ENCODE measurements at regions not wholly inside any gene's neighbourhood (a gene's known extent, or its start where the extent isn't known, plus 50 kb on each side); places are given as distances from the start of the nearest gene placed in this dataset.

GRCh38 chr18:46273861-46274260 is 169.7 kb downstream of the HAUS1 start:
- no peak for DNase-seq (ENCODE audit: insufficient read length, low spot score, missing footprints)
- Histone ChIP-seq H3K4me2 (ENCODE audit: insufficient read depth, low read length) (no peak overlapping the region), H3K27me3 (ENCODE audit: insufficient read depth, low read length) (no peaks in the 10 kb centered on the region), H3K79me2 (ENCODE audit: insufficient read depth, low read length) (no peaks in the 10 kb centered on the region), H2AFZ (ENCODE audit: low read length) (no peak overlapping the region), H3K9me3 (ENCODE audit: low read depth, low read length) (no peaks in the 10 kb centered on the region), H3K4me3 (ENCODE audit: insufficient read depth, low read length) (no peak overlapping the region), H3K36me3 (ENCODE audit: insufficient read depth, low read length) (no peaks in the 10 kb centered on the region), H4K20me1 (ENCODE audit: insufficient read depth, low read length) (peaks cover 3% of the 10 kb centered on the region), H3K27ac (ENCODE audit: low read depth, low read length) (no peak overlapping the region), H3K4me1 (ENCODE audit: insufficient read depth, low read length) (peaks cover 14% of the 10 kb centered on the region)
- TF ChIP-seq CTCF (IDR thresholded peaks at IDR 0.05; ENCODE audit: extremely low read depth, low read depth, low read length), result no peak

- Histone ChIP-seq H4K20me1 (ENCODE audit: insufficient read depth, low read length) (peaks cover 4% of the 10 kb centered on the region), H3K36me3 (ENCODE audit: insufficient read depth, low read length) (no peaks in the 10 kb centered on the region), H3K4me1 (ENCODE audit: insufficient read depth, low read length) (peaks cover 17% of the 10 kb centered on the region), H3K27ac (ENCODE audit: low read depth, low read length) (no peak overlapping the region), H3K79me2 (ENCODE audit: insufficient read depth, low read length) (no peaks in the 10 kb centered on the region), H3K4me3 (ENCODE audit: insufficient read depth, low read length) (no peak overlapping the region), H2AFZ (ENCODE audit: low read length) (no peak overlapping the region), H3K4me2 (ENCODE audit: insufficient read depth, low read length) (no peak overlapping the region), H3K27me3 (ENCODE audit: insufficient read depth, low read length) (no peaks in the 10 kb centered on the region), H3K9me3 (ENCODE audit: low read depth, low read length) (no peaks in the 10 kb centered on the region)
- no peak for TF ChIP-seq CTCF (IDR thresholded peaks at IDR 0.05; ENCODE audit: extremely low read depth, low read depth, low read length)
- no peak for DNase-seq (ENCODE audit: insufficient read length, low spot score, missing footprints)
Observed at GRCh38 chr18:46274266-46274665, 170.1 kb downstream of the HAUS1 start.

- no peak overlapping the region for H3K27ac ChIP-seq (ENCODE audit: low read depth, low read length)
- H3K79me2 ChIP-seq (ENCODE audit: insufficient read depth, low read length), result no peaks in the 10 kb centered on the region
- no peaks in the 10 kb centered on the region for H3K36me3 ChIP-seq (ENCODE audit: insufficient read depth, low read length)
- no peak for TF ChIP-seq CTCF (IDR thresholded peaks at IDR 0.05; ENCODE audit: extremely low read depth, low read depth, low read length)
- peaks cover 17% of the 10 kb centered on the region for H3K4me1 ChIP-seq (ENCODE audit: insufficient read depth, low read length)
- H3K4me2 ChIP-seq (ENCODE audit: insufficient read depth, low read length), result no peak overlapping the region
- no peak for DNase-seq (ENCODE audit: insufficient read length, low spot score, missing footprints)
- H4K20me1 ChIP-seq (ENCODE audit: insufficient read depth, low read length), result peaks cover 4% of the 10 kb centered on the region
- no peaks in the 10 kb centered on the region for H3K9me3 ChIP-seq (ENCODE audit: low read depth, low read length)
- no peak overlapping the region for H2AFZ ChIP-seq (ENCODE audit: low read length)
- no peaks in the 10 kb centered on the region for H3K27me3 ChIP-seq (ENCODE audit: insufficient read depth, low read length)
- no peak overlapping the region for H3K4me3 ChIP-seq (ENCODE audit: insufficient read depth, low read length)
Observed at GRCh38 chr18:46275370-46275769, 171.2 kb downstream of the HAUS1 start.

- no peaks in the 10 kb centered on the region for H3K27me3 ChIP-seq (ENCODE audit: insufficient read depth, low read length)
- H3K4me3 ChIP-seq (ENCODE audit: insufficient read depth, low read length), result no peak overlapping the region
- H3K27ac ChIP-seq (ENCODE audit: low read depth, low read length), result no peak overlapping the region
- no peaks in the 10 kb centered on the region for H3K36me3 ChIP-seq (ENCODE audit: insufficient read depth, low read length)
- no peak overlapping the region for H2AFZ ChIP-seq (ENCODE audit: low read length)
- peaks cover 8% of the 10 kb centered on the region for H4K20me1 ChIP-seq (ENCODE audit: insufficient read depth, low read length)
- no peak for TF ChIP-seq CTCF (IDR thresholded peaks at IDR 0.05; ENCODE audit: extremely low read depth, low read depth, low read length)
- H3K4me2 ChIP-seq (ENCODE audit: insufficient read depth, low read length), result no peak overlapping the region
- no peaks in the 10 kb centered on the region for H3K9me3 ChIP-seq (ENCODE audit: low read depth, low read length)
- DNase-seq (ENCODE audit: insufficient read length, low spot score, missing footprints), result no peak
- H3K4me1 ChIP-seq (ENCODE audit: insufficient read depth, low read length), result peaks cover 17% of the 10 kb centered on the region
- no peaks in the 10 kb centered on the region for H3K79me2 ChIP-seq (ENCODE audit: insufficient read depth, low read length)
Observed at GRCh38 chr18:46276748-46277147, 172.6 kb downstream of the HAUS1 start.

All from osteoblast (primary cell).